Neural progenitor cell (in vitro differentiated cells): ENCODE measurements at regions not wholly inside any gene's neighbourhood (a gene's known extent, or its start where the extent isn't known, plus 50 kb on each side); places are given as distances from the start of the nearest gene placed in this dataset.

ENCODE experiments used
- CTCF ChIP-seq: fragments of 200-600 bp; sonication (generic); IDR thresholded peaks from 2 replicates; pipeline ENCODE4 v1.5.1; 2017; ENCODE audit warnings: antibody characterized with exemption, mild to moderate bottlenecking
- EZH2 ChIP-seq: fragments of 200-600 bp; sonication (generic); IDR thresholded peaks from 2 replicates; pipeline ENCODE4 v1.6.1; 2017; ENCODE audit warnings: antibody characterized with exemption, mild to moderate bottlenecking, moderate library complexity

- TF ChIP-seq CTCF (no peak), EZH2 (no peak)
These were observed 139.4 kb downstream of the ITGB8 start for GRCh38 chr7:20470082-20470481.
